Liver (tissue), 3 donors: ENCODE measurements at regions not wholly inside any gene's neighbourhood (a gene's known extent, or its start where the extent isn't known, plus 50 kb on each side); places are given as distances from the start of the nearest gene placed in this dataset.
"Not testable (repeated sequence)": the region's sequence is repeated elsewhere in the genome, so short reads cannot be mapped to it uniquely, and the experiment has no call there.

Source experiments
- HNF4G ChIP-seq: IDR thresholded peaks from 2 replicates; pipeline ENCODE4 v1.6.1; 2016; ENCODE audit warnings: antibody characterized with exemption
- RXRA ChIP-seq, 2 donors: IDR thresholded peaks; 2 replicates each; pipeline ENCODE4 v1.6.1; 2017 to 2018; ENCODE audit warnings: antibody characterized with exemption in 2 of 2, mild to moderate bottlenecking in 1 of 2
- SP1 ChIP-seq: IDR thresholded peaks from 2 replicates; pipeline ENCODE4 v1.6.1; 2018; ENCODE audit warnings: antibody characterized with exemption, mild to moderate bottlenecking
- TAF1 ChIP-seq: conservative IDR thresholded peaks from 2 replicates; pipeline ENCODE4 v1.6.1; 2016; ENCODE audit warnings: antibody characterized with exemption, mild to moderate bottlenecking
- TF ChIP-seq, protein P1 (sequence below): fragments of 150-350 bp; IDR thresholded peaks from 2 replicates; pipeline ENCODE4 v1.5.1; 2017; ENCODE audit warnings: improper control_type of control experiment, low read depth, low read length; ENCODE audit not compliant: missing input control
- donor health status: healthy.
- donor health status: healthy.

DNA sequence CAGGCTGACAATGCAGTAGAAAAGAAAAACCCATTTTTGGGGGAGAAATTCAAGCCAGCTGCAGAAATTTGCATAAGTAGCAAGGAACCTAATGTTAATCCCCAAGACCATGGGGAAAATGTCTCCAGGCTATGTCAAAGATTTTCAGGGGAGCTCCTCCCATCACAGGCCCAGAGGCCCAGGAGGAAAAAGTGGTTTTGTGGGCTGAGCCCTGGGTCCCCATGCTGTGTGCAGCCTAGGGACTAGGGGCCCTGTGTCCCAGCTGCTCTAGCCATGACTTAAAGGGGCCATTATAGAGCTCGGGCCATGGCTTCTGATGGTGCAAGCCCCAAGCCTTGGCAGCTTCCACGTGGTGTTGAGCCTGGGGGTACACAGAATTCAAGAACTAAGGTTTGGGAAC is 719.0 kb downstream of the TLE1 start:
- TF ChIP-seq HNF4G; SP1; RXRA (IDR thresholded peaks at IDR 0.05); TAF1: not testable (repeated sequence)
- TF ChIP-seq, protein P1, sequence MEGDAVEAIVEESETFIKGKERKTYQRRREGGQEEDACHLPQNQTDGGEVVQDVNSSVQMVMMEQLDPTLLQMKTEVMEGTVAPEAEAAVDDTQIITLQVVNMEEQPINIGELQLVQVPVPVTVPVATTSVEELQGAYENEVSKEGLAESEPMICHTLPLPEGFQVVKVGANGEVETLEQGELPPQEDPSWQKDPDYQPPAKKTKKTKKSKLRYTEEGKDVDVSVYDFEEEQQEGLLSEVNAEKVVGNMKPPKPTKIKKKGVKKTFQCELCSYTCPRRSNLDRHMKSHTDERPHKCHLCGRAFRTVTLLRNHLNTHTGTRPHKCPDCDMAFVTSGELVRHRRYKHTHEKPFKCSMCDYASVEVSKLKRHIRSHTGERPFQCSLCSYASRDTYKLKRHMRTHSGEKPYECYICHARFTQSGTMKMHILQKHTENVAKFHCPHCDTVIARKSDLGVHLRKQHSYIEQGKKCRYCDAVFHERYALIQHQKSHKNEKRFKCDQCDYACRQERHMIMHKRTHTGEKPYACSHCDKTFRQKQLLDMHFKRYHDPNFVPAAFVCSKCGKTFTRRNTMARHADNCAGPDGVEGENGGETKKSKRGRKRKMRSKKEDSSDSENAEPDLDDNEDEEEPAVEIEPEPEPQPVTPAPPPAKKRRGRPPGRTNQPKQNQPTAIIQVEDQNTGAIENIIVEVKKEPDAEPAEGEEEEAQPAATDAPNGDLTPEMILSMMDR: not testable (repeated sequence)
